Bone marrow (tissue), 2 donors: ENCODE measurements at regions not wholly inside any gene's neighbourhood (a gene's known extent, or its start where the extent isn't known, plus 50 kb on each side); places are given as distances from the start of the nearest gene placed in this dataset.
"Not testable (repeated sequence)": the region's sequence is repeated elsewhere in the genome, so short reads cannot be mapped to it uniquely, and the experiment has no call there.

Experiments
- DNase-seq, 2 donors: peaks; one replicate each; lab custom pipeline; 2025; lab: John Stamatoyannopoulos, UW

- DNase-seq, result no peak
Observed at GRCh38 chr17:31677681-31678080, 181.4 kb downstream of the COPRS start.

- DNase-seq, result no peak
Observed at GRCh38 chr17:31677036-31677435, 182.0 kb downstream of the COPRS start.

GRCh38 chr17:31675392-31675791 lies 183.7 kb downstream of the COPRS start:
- not testable (repeated sequence) for DNase-seq

GRCh38 chr17:31674717-31675349 lies 184.2 kb downstream of the COPRS start:
- no peak for DNase-seq

GRCh38 chr17:31674305-31674704 lies 184.7 kb downstream of the COPRS start:
- no peak for DNase-seq

- no peak for DNase-seq
Observed at GRCh38 chr17:31673076-31673475, 186.0 kb downstream of the COPRS start.

GRCh38 chr17:31672161-31672819 lies 186.8 kb downstream of the COPRS start:
- DNase-seq, result no peak

GRCh38 chr17:31663576-31663975 lies 195.5 kb downstream of the COPRS start:
- DNase-seq, result no peak

GRCh38 chr17:31660684-31661083 lies 198.4 kb downstream of the COPRS start:
- no peak for DNase-seq

GRCh38 chr17:31657876-31658275 lies 201.2 kb downstream of the COPRS start:
- no peak for DNase-seq

GRCh38 chr17:31654936-31655335 lies 204.1 kb downstream of the COPRS start:
- no peak for DNase-seq

GRCh38 chr17:31653691-31654090 lies 205.4 kb downstream of the COPRS start:
- no peak for DNase-seq

- DNase-seq, result no peak
Observed at GRCh38 chr17:31650756-31651520, 208.1 kb downstream of the COPRS start.

- no peak for DNase-seq
Observed at GRCh38 chr17:31649302-31649701, 209.7 kb downstream of the COPRS start.

GRCh38 chr17:31647661-31648060 lies 211.4 kb downstream of the COPRS start:
- no peak for DNase-seq

GRCh38 chr17:31646642-31647041 lies 212.4 kb downstream of the COPRS start:
- DNase-seq, result no peak

- DNase-seq, result no peak
Observed at GRCh38 chr17:31645351-31645750, 213.7 kb downstream of the COPRS start.

- DNase-seq, result no peak
Observed at GRCh38 chr17:31631766-31632165, 227.3 kb downstream of the COPRS start.

- DNase-seq, result not testable (repeated sequence)
Observed at GRCh38 chr17:31630866-31631265, 228.2 kb downstream of the COPRS start.

GRCh38 chr17:31629696-31630470 lies 229.2 kb downstream of the COPRS start:
- DNase-seq, result no peak

- DNase-seq, result no peak
Observed at GRCh38 chr17:31627960-31628359, 231.1 kb downstream of the COPRS start.

- DNase-seq, result no peak
Observed at GRCh38 chr17:31623990-31624389, 232.5 kb downstream of the RAB11FIP4 start.
